ENCODE measurements at regions not wholly inside any gene's neighbourhood (a gene's known extent, or its start where the extent isn't known, plus 50 kb on each side); places are given as distances from the start of the nearest gene placed in this dataset.

- TF ChIP-seq CTCF (IDR thresholded peaks at IDR 0.05), result no peak
- no peak for TF ChIP-seq POLR2A (IDR thresholded peaks at IDR 0.05)
- no peak for TF ChIP-seq POLR2AphosphoS5 (IDR thresholded peaks at IDR 0.05)
These were observed 82.0 kb upstream of the WSCD2 start for GRCh38 chr12:108047071-108047550.
